ENCODE measurements at regions not wholly inside any gene's neighbourhood (a gene's known extent, or its start where the extent isn't known, plus 50 kb on each side); places are given as distances from the start of the nearest gene placed in this dataset.

DNA sequence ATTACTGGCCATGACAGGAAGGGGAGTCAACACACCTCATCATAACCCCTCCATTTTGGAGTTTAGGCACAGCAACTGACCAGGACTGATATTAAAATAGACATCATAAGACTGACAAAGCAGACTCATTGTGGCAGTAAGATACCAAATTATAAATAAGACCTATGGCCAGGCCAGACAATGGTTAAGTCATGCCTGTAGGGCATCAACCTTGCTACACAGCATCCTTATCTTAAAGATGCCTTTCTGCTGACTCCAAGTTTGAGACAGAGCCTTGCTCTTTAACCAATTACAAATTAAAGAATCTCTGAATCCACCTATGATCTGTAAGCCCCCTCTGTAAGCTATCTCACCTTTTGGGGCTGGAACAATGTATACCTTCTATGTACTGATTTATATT lies 65.5 kb downstream of the VCX2 start:
- no peaks in the 10 kb centered on the region for H3K27me3 ChIP-seq
- H3K4me3 ChIP-seq: no peak overlapping the region
- in situ Hi-C loops (cut with MboI; ENCODE audit: low pct_ligation_motif_present in 1 of 4, low pct_unique_long_range_greater_than_20kb in 1 of 4, low sequenced_read_pairs in 3 of 4): no loop called here
- TF ChIP-seq EP300 (IDR thresholded peaks at IDR 0.05; ENCODE audit: low read depth): no peak
- TF ChIP-seq POLR2A (IDR thresholded peaks at IDR 0.05): no peak
- TF ChIP-seq POLR2AphosphoS5 (IDR thresholded peaks at IDR 0.05): no peak
- TF ChIP-seq, protein P1, sequence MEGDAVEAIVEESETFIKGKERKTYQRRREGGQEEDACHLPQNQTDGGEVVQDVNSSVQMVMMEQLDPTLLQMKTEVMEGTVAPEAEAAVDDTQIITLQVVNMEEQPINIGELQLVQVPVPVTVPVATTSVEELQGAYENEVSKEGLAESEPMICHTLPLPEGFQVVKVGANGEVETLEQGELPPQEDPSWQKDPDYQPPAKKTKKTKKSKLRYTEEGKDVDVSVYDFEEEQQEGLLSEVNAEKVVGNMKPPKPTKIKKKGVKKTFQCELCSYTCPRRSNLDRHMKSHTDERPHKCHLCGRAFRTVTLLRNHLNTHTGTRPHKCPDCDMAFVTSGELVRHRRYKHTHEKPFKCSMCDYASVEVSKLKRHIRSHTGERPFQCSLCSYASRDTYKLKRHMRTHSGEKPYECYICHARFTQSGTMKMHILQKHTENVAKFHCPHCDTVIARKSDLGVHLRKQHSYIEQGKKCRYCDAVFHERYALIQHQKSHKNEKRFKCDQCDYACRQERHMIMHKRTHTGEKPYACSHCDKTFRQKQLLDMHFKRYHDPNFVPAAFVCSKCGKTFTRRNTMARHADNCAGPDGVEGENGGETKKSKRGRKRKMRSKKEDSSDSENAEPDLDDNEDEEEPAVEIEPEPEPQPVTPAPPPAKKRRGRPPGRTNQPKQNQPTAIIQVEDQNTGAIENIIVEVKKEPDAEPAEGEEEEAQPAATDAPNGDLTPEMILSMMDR (IDR thresholded peaks at IDR 0.05): no peak
- H3K27ac ChIP-seq: no peak overlapping the region
- intact Hi-C loops (cut with DNase I; ENCODE audit: low total_unique reads): no loop called here
- DNase-seq: no peak
- H3K9me3 ChIP-seq: no peaks in the 10 kb centered on the region
- no peaks in the 10 kb centered on the region for H3K4me1 ChIP-seq
- no peaks in the 10 kb centered on the region for H3K36me3 ChIP-seq

DNA sequence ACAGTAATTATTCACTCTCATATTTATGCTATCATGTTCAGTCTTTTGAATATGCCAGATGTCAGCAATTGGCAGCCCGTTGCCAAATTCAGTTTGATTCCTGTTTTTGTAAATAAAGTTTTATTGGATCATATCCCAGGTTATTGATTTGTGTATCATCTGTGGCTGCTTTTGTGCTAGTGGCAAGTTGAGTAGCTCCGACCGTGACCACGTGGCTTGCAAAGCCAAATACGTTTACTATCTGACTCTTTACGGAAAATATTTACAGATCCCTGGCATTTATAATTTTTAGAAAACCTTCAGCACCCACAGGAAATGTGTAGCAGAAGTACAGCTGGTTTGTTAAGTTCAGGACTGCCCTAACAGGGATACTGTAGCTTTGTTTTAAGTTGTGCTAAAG lies 67.4 kb downstream of the VCX2 start:
- H3K4me1 ChIP-seq: no peaks in the 10 kb centered on the region
- no peak overlapping the region for H3K27ac ChIP-seq
- no peaks in the 10 kb centered on the region for H3K36me3 ChIP-seq
- no peak overlapping the region for H3K4me3 ChIP-seq
- WGBS, 2 donors (ENCODE audit: low coverage in 1 of 2): 82 to 92% methylated on average over 5 to 6 of the region's 6 CpGs
- no peak for DNase-seq
- intact Hi-C loops (cut with DNase I; ENCODE audit: low total_unique reads) (no loop called here), in situ Hi-C loops (cut with MboI; ENCODE audit: low pct_ligation_motif_present in 1 of 4, low pct_unique_long_range_greater_than_20kb in 1 of 4, low sequenced_read_pairs in 3 of 4) (no loop called here)
- H3K27me3 ChIP-seq: no peaks in the 10 kb centered on the region
- TF ChIP-seq POLR2AphosphoS5 (IDR thresholded peaks at IDR 0.05) (no peak), EP300 (IDR thresholded peaks at IDR 0.05; ENCODE audit: low read depth) (no peak), POLR2A (IDR thresholded peaks at IDR 0.05) (no peak)
- TF ChIP-seq, protein P1 (IDR thresholded peaks at IDR 0.05): no peak
- no peaks in the 10 kb centered on the region for H3K9me3 ChIP-seq

DNA sequence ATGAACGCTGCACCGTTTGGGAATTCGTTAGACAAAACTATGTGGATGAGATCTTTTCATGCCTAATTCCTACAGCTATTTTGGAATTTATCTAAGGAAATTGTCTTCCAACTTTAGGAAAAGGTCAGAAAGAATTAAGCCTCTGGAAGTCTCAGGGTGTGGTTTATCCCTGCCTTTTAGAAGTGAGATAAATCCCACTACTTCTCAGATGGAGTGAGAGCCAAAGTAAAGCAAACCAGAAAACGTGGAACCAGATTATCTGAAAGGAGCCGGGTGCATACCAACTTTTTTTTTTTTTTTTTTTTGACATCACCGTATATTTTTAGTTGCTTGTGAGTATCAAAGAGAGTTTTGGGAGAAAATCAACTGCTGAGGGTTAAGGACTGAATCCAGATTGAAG lies 79.6 kb downstream of the VCX2 start:
- WGBS, 2 donors (ENCODE audit: low coverage in 1 of 2): 66 to 82% methylated on average over 2 to 6 of the region's 6 CpGs

DNA sequence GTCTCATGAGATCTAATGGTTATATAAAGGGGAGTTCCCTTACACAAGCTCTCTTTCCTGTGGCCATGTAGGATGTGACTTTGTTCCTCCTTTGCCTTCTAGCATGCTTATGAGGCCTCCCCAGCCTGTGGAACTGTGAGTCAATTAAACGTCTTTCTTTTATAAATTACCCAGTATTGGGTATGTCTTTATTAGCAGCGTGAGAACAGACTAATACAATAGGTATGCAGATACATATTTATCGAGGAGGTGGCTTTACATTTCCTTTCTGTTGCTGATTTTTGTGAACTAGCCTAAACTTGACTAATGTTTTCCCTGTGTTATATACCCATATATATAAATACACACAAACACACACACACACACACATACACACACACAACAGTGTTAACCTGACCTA lies 80.2 kb downstream of the VCX2 start:
- Histone ChIP-seq H3K27me3 (no peaks in the 10 kb centered on the region), H3K27ac (no peak overlapping the region), H3K4me3 (no peak overlapping the region), H3K4me1 (no peaks in the 10 kb centered on the region), H3K36me3 (no peaks in the 10 kb centered on the region), H3K9me3 (no peaks in the 10 kb centered on the region)
- WGBS, 2 donors (ENCODE audit: low coverage in 1 of 2): 80% methylated on average over 3 of the region's 3 CpGs; no CpG with 5 or more reads in 1 of the 2 donors
- intact Hi-C loops (cut with DNase I; ENCODE audit: low total_unique reads): no loop called here
- TF ChIP-seq POLR2AphosphoS5 (IDR thresholded peaks at IDR 0.05) (no peak), POLR2A (IDR thresholded peaks at IDR 0.05) (no peak), EP300 (IDR thresholded peaks at IDR 0.05; ENCODE audit: low read depth) (no peak)
- TF ChIP-seq, protein P1 (IDR thresholded peaks at IDR 0.05): no peak
- DNase-seq: no peak
- in situ Hi-C loops (cut with MboI; ENCODE audit: low pct_ligation_motif_present in 1 of 4, low pct_unique_long_range_greater_than_20kb in 1 of 4, low sequenced_read_pairs in 3 of 4): no loop called here

More for the DNA sequence above, 79.6 kb downstream of the VCX2 start:
- no peak for TF ChIP-seq POLR2A (IDR thresholded peaks at IDR 0.05)
- TF ChIP-seq, protein P1 (IDR thresholded peaks at IDR 0.05): no peak
- TF ChIP-seq EP300 (IDR thresholded peaks at IDR 0.05; ENCODE audit: low read depth): no peak
- TF ChIP-seq POLR2AphosphoS5 (IDR thresholded peaks at IDR 0.05): no peak
- no peak for DNase-seq
- no peak overlapping the region for H3K4me3 ChIP-seq
- H3K36me3 ChIP-seq: no peaks in the 10 kb centered on the region
- no peaks in the 10 kb centered on the region for H3K27me3 ChIP-seq
- intact Hi-C loops (cut with DNase I; ENCODE audit: low total_unique reads) (no loop called here), in situ Hi-C loops (cut with MboI; ENCODE audit: low pct_ligation_motif_present in 1 of 4, low pct_unique_long_range_greater_than_20kb in 1 of 4, low sequenced_read_pairs in 3 of 4) (no loop called here)
- no peaks in the 10 kb centered on the region for H3K4me1 ChIP-seq
- H3K9me3 ChIP-seq: no peaks in the 10 kb centered on the region
- H3K27ac ChIP-seq: no peak overlapping the region

All from transverse colon (tissue), 4 donors.